Type B pancreatic cell (in vitro differentiated cells): ENCODE measurements at regions not wholly inside any gene's neighbourhood (a gene's known extent, or its start where the extent isn't known, plus 50 kb on each side); places are given as distances from the start of the nearest gene placed in this dataset.

Source experiments
- DNase-seq: peaks from one replicate; pipeline ENCODE4 v3.0.0; 2021; ENCODE audit warnings: mixed read lengths; ENCODE audit not compliant: unreplicated experiment; ENCODE audit errors: extremely low spot score
- H3K27ac Mint-ChIP-seq: 2 replicates; pipeline ENCODE4 v1.8.0; 2021; ENCODE audit warnings: mild to moderate bottlenecking, mixed read lengths
- H3K27me3 Mint-ChIP-seq: 2 replicates; pipeline ENCODE4 v1.8.0; 2021; ENCODE audit warnings: mixed read lengths
- H3K36me3 Mint-ChIP-seq: 2 replicates; pipeline ENCODE4 v1.8.0; 2021; ENCODE audit warnings: mixed read lengths
- H3K4me1 Mint-ChIP-seq: one replicate; pipeline ENCODE4 v1.8.0; 2021; ENCODE audit warnings: mixed read lengths; ENCODE audit not compliant: unreplicated experiment
- H3K4me3 Mint-ChIP-seq: 2 replicates; pipeline ENCODE4 v1.8.0; 2021; ENCODE audit warnings: mild to moderate bottlenecking, mixed read lengths
- H3K9me3 Mint-ChIP-seq: 2 replicates; pipeline ENCODE4 v1.8.0; 2021; ENCODE audit warnings: mixed read lengths
- CTCF ChIP-seq: fragments of 200-600 bp; sonication (generic); conservative IDR thresholded peaks from 2 replicates; pipeline ENCODE4 v1.5.0; 2021; ENCODE audit warnings: antibody characterized with exemption, mild to moderate bottlenecking

- no peak overlapping the region for H3K4me3 Mint-ChIP-seq
- no peaks in the 10 kb centered on the region for H3K36me3 Mint-ChIP-seq
- peak overlapping the region; percentile 18 for H3K27ac Mint-ChIP-seq
- TF ChIP-seq CTCF, result no peak
- no peak for DNase-seq
- peaks cover 26% of the 10 kb centered on the region for H3K27me3 Mint-ChIP-seq
- no peaks in the 10 kb centered on the region for H3K9me3 Mint-ChIP-seq
- peaks cover 9% of the 10 kb centered on the region for H3K4me1 Mint-ChIP-seq
Measured at GRCh38 chr14:94867946-94868771, 98.2 kb upstream of the GSC start.

- Mint-ChIP-seq H3K4me1 (peaks cover 9% of the 10 kb centered on the region), H3K4me3 (no peak overlapping the region), H3K9me3 (no peaks in the 10 kb centered on the region), H3K27ac (no peak overlapping the region), H3K27me3 (peaks cover 26% of the 10 kb centered on the region), H3K36me3 (no peaks in the 10 kb centered on the region)
- DNase-seq, result no peak
- TF ChIP-seq CTCF, result no peak
Measured at GRCh38 chr14:94867209-94867608, 97.3 kb upstream of the GSC start.

DNA sequence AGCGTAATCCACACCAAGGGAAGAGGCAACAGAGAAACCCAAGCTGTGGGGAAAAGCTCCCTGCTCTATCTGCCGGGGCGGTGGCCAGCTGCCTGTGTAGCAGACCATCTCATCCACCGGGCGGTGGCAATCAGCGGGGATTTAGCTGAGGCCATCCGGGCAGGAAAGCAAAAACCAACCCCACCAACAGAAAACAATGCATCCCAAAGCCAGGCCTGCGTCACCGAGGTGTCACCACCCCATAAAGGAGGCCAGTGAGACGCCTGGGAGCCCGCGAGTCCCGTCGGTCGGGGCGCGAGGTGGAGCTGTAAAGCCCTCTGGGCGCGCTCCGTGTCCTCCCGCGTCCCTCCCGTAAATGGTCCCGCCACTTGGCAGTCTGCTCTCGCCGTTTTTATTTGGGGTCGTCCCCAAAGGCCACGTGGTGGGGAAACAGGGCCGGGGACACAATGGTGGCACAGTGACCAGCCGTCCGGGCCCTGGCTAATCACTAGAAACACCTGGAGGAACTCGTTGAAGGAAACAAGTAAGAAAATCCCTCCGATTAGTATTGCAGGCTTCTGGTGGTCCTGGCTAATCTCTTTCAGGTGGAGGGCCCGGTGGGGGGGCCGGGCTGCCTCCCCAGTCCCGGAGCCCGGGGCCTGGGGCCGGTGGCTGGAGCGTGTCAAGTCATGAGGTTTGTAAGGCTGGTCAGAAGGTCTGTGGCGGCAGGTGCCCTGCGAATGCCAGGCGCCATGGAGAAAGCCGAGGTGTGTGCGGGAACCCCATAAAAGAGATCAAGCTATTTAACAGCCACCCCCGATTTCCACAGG is 94.7 kb upstream of the GSC start:
- H3K27me3 Mint-ChIP-seq, result peaks cover 22% of the 10 kb centered on the region
- peaks cover 9% of the 10 kb centered on the region for H3K4me1 Mint-ChIP-seq
- no peak overlapping the region for H3K4me3 Mint-ChIP-seq
- H3K36me3 Mint-ChIP-seq, result no peaks in the 10 kb centered on the region
- no peak for DNase-seq
- no peaks in the 10 kb centered on the region for H3K9me3 Mint-ChIP-seq
- TF ChIP-seq CTCF, result no peak
- no peak overlapping the region for H3K27ac Mint-ChIP-seq

DNA sequence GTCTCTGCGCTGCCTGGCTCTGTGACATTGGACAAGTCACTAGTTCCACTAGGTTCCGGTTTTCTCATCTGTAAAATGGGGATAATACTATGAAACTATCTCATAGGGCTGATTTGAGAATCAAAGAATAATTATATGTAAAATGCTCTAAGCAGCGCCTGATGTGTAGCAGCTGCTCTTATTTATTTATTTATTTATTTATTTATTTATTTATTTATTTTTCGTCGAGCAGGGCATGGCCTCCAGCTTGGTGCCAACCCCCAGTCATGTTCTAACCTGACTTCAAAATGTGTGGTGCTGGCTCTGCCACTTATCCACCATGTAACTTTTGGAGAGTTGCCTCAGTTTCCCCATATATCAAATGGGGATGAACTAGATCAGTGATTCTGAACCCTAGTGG is 93.5 kb upstream of the GSC start:
- DNase-seq, result no peak
- TF ChIP-seq CTCF, result no peak
- Mint-ChIP-seq H3K27me3 (peaks cover 21% of the 10 kb centered on the region), H3K36me3 (no peaks in the 10 kb centered on the region), H3K4me3 (no peak overlapping the region), H3K9me3 (no peaks in the 10 kb centered on the region), H3K27ac (no peak overlapping the region), H3K4me1 (peaks cover 5% of the 10 kb centered on the region)

DNA sequence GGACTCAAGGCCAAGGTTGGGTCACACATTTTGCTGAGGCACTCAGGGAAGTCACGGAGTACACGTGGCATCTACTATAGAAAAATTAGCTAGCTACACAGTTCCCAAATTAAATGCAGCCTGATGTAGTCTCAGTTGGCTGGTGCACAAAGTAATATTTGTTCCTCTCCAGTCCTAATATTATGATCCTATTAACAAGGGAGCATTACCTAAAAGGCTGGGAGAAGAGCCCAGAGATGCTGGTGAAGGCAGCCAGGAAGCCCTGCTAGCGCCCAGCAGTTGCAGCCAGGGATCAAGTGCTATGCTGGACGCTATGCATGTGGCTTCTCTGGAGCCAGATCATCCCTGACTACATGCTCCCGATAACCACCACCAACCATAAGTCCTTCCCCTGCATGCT is 88.0 kb upstream of the GSC start:
- Mint-ChIP-seq H3K4me3 (no peak overlapping the region), H3K9me3 (no peaks in the 10 kb centered on the region), H3K36me3 (no peaks in the 10 kb centered on the region), H3K27me3 (peaks cover 12% of the 10 kb centered on the region), H3K27ac (no peak overlapping the region), H3K4me1 (no peaks in the 10 kb centered on the region)
- no peak for DNase-seq
- no peak for TF ChIP-seq CTCF
